Ascending aorta (tissue), 2 donors: ENCODE measurements at regions not wholly inside any gene's neighbourhood (a gene's known extent, or its start where the extent isn't known, plus 50 kb on each side); places are given as distances from the start of the nearest gene placed in this dataset.

Source experiments
- DNase-seq, 2 donors: peaks; one replicate each; pipeline ENCODE4 v3.0.0-alpha.2; 2019; ENCODE audit warnings: low spot score in 2 of 2
- H3K27ac ChIP-seq, 2 donors: fragments of 200-600 bp; sonication (generic); one replicate each; pipeline ENCODE4 v1.5.1; 2016 to 2017; ENCODE audit warnings: mild to moderate bottlenecking in 1 of 2
- H3K27me3 ChIP-seq: fragments of 200-600 bp; sonication (generic); one replicate; pipeline ENCODE4 v1.5.1; 2017
- H3K36me3 ChIP-seq, 2 donors: fragments of 200-600 bp; sonication (generic); one replicate each; pipeline ENCODE4 v1.5.1; 2016
- H3K4me1 ChIP-seq, 2 donors: fragments of 200-600 bp; sonication (generic); one replicate each; pipeline ENCODE4 v1.5.1; 2016 to 2017; ENCODE audit warnings: mild to moderate bottlenecking in 1 of 2
- H3K4me3 ChIP-seq, 2 donors: fragments of 200-600 bp; sonication (generic); one replicate each; pipeline ENCODE4 v1.5.1; 2016 to 2017; ENCODE audit warnings: mild to moderate bottlenecking in 1 of 2
- H3K9me3 ChIP-seq, 2 donors: fragments of 200-600 bp; sonication (generic); one replicate each; pipeline ENCODE4 v1.5.1; 2016
- CTCF ChIP-seq, 3 experiments: fragments of 200-600 bp in 2 of 3; fragments of 450-650 bp in 1 of 3; sonication (generic) in 2 of 3; IDR thresholded peaks; one replicate each; pipeline ENCODE4 v1.5.1; 2016 to 2019; ENCODE audit warnings: antibody characterized with exemption in 3 of 3, mild to moderate bottlenecking in 1 of 3, moderate library complexity in 1 of 3
- intact Hi-C: fragments of 100-400 bp; cut with DNase I; formaldehyde crosslinking; loops from one replicate; pipeline ENCODE4 v1.15.1; 2023

- H3K4me3 ChIP-seq, result no peak overlapping the region
- intact Hi-C loops, result no loop called here
- peaks cover 0 to 22% of the 10 kb centered on the region in 2 donors for H3K4me1 ChIP-seq
- no peaks in the 10 kb centered on the region for H3K9me3 ChIP-seq
- no peak for TF ChIP-seq CTCF (IDR thresholded peaks at IDR 0.05)
- DNase-seq, result no peak
- peaks cover 7 to 30% of the 10 kb centered on the region in 2 donors for H3K36me3 ChIP-seq
- H3K27me3 ChIP-seq, result no peaks in the 10 kb centered on the region
- peak overlapping the region; percentile 3 to 30 for H3K27ac ChIP-seq
These were observed 53.1 kb downstream of the SYNE3 start for GRCh38 chr14:95463171-95463901.

- Histone ChIP-seq H3K36me3 (peaks cover 7 to 26% of the 10 kb centered on the region in 2 donors), H3K27ac (no peak overlapping the region), H3K4me1 (peaks cover 0 to 25% of the 10 kb centered on the region in 2 donors), H3K4me3 (no peak overlapping the region), H3K9me3 (no peaks in the 10 kb centered on the region), H3K27me3 (no peaks in the 10 kb centered on the region)
- intact Hi-C loops, result no loop called here
- no peak for TF ChIP-seq CTCF (IDR thresholded peaks at IDR 0.05)
- DNase-seq, result no peak
These were observed 54.0 kb downstream of the SYNE3 start for GRCh38 chr14:95462491-95462890.

- Histone ChIP-seq H3K4me1 (peaks cover 0 to 29% of the 10 kb centered on the region in 2 donors), H3K4me3 (no peak overlapping the region), H3K27me3 (no peaks in the 10 kb centered on the region), H3K36me3 (peaks cover 4 to 13% of the 10 kb centered on the region in 2 donors), H3K9me3 (no peaks in the 10 kb centered on the region), H3K27ac (no peak overlapping the region)
- intact Hi-C loops, result no loop called here
- no peak for TF ChIP-seq CTCF (IDR thresholded peaks at IDR 0.05)
- DNase-seq, result peak in 1 of 2 donors; percentile 75
These were observed 55.6 kb downstream of the SYNE3 start for GRCh38 chr14:95460647-95461478.

GRCh38 chr14:95458906-95459305 is 57.5 kb downstream of the SYNE3 start:
- H3K36me3 ChIP-seq, result peaks cover 17 to 19% of the 10 kb centered on the region in 2 donors
- intact Hi-C loops, result no loop called here
- no peak overlapping the region for H3K4me3 ChIP-seq
- no peak for DNase-seq
- no peaks in the 10 kb centered on the region for H3K9me3 ChIP-seq
- no peak for TF ChIP-seq CTCF (IDR thresholded peaks at IDR 0.05)
- H3K4me1 ChIP-seq, result peaks cover 0 to 29% of the 10 kb centered on the region in 2 donors
- H3K27ac ChIP-seq, result no peak overlapping the region
- no peaks in the 10 kb centered on the region for H3K27me3 ChIP-seq

GRCh38 chr14:95458459-95458858 is 58.0 kb downstream of the SYNE3 start:
- no peaks in the 10 kb centered on the region for H3K9me3 ChIP-seq
- H3K36me3 ChIP-seq, result peaks cover 17 to 23% of the 10 kb centered on the region in 2 donors
- no peak overlapping the region for H3K27ac ChIP-seq
- no peak for TF ChIP-seq CTCF (IDR thresholded peaks at IDR 0.05)
- intact Hi-C loops, result no loop called here
- H3K27me3 ChIP-seq, result no peaks in the 10 kb centered on the region
- no peak for DNase-seq
- no peak overlapping the region for H3K4me3 ChIP-seq
- peaks cover 0 to 25% of the 10 kb centered on the region in 2 donors for H3K4me1 ChIP-seq
